Vagina (tissue), 2 donors: ENCODE measurements at regions not wholly inside any gene's neighbourhood (a gene's known extent, or its start where the extent isn't known, plus 50 kb on each side); places are given as distances from the start of the nearest gene placed in this dataset.

Experiments used
- POLR2A ChIP-seq, 2 donors: fragments of 450-650 bp; IDR thresholded peaks; one replicate each; pipeline ENCODE4 v1.6.1; 2017; ENCODE audit warnings: antibody characterized with exemption in 2 of 2, mild to moderate bottlenecking in 2 of 2, moderate library complexity in 2 of 2
- POLR2AphosphoS5 ChIP-seq, 2 donors: sonication (generic); formaldehyde crosslinking; IDR thresholded peaks; one replicate each; pipeline ENCODE4 v1.9.0; 2017; ENCODE audit warnings: antibody characterized with exemption in 2 of 2, mild to moderate bottlenecking in 2 of 2, low read depth in 1 of 2; ENCODE audit not compliant: insufficient read depth in 1 of 2
- TF ChIP-seq, protein P1 (sequence below), 3 experiments: fragments of 450-650 bp in 2 of 3; fragments of 200-600 bp in 1 of 3; sonication (generic) in 1 of 3; IDR thresholded peaks; one replicate each; pipeline ENCODE4 v1.5.1; 2017 to 2019; ENCODE audit warnings: antibody characterized with exemption in 3 of 3, mild to moderate bottlenecking in 2 of 3, moderate library complexity in 2 of 3

DNA sequence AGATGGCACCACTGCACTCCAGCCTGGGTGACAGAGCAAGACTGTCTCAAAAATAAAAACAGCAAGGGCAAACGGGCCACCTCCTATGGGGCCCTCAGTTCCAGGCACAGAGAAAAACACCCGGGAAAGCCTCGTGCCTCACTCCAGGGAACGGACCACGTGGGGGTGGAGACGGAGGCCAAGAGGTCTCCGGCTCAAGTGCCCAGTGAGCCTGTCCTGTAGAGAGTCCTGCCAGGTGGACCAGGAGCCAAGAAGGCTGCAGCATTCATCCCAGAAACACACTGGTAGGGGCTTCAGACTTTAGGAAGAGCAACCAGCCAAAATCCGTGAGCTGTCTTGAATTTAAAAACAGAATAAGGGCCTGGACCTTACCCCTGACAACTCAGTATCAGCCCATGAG, 63.8 kb downstream of the C5orf15 start:
- TF ChIP-seq POLR2A (IDR thresholded peaks at IDR 0.05), result no peak
- TF ChIP-seq, protein P1, sequence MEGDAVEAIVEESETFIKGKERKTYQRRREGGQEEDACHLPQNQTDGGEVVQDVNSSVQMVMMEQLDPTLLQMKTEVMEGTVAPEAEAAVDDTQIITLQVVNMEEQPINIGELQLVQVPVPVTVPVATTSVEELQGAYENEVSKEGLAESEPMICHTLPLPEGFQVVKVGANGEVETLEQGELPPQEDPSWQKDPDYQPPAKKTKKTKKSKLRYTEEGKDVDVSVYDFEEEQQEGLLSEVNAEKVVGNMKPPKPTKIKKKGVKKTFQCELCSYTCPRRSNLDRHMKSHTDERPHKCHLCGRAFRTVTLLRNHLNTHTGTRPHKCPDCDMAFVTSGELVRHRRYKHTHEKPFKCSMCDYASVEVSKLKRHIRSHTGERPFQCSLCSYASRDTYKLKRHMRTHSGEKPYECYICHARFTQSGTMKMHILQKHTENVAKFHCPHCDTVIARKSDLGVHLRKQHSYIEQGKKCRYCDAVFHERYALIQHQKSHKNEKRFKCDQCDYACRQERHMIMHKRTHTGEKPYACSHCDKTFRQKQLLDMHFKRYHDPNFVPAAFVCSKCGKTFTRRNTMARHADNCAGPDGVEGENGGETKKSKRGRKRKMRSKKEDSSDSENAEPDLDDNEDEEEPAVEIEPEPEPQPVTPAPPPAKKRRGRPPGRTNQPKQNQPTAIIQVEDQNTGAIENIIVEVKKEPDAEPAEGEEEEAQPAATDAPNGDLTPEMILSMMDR (IDR thresholded peaks at IDR 0.05), result no peak
- no peak for TF ChIP-seq POLR2AphosphoS5 (IDR thresholded peaks at IDR 0.05; ENCODE audit: insufficient read depth in 1 of 2, low read depth in 1 of 2)
